Gastrocnemius medialis (tissue), 4 donors: ENCODE measurements at regions not wholly inside any gene's neighbourhood (a gene's known extent, or its start where the extent isn't known, plus 50 kb on each side); places are given as distances from the start of the nearest gene placed in this dataset.

Experiments used
- POLR2A ChIP-seq, 2 donors: fragments of 450-650 bp; IDR thresholded peaks; one replicate each; pipeline ENCODE4 v1.6.1; 2017; ENCODE audit warnings: antibody characterized with exemption in 2 of 2, mild to moderate bottlenecking in 2 of 2, moderate library complexity in 2 of 2
- TF ChIP-seq, protein P1 (sequence below), 5 experiments: fragments of 450-650 bp in 3 of 5; fragments of 200-600 bp in 2 of 5; sonication (generic) in 2 of 5; IDR thresholded peaks in 4 of 5; conservative IDR thresholded peaks in 1 of 5; 1 replicate in 4 of 5; 2 replicates in 1 of 5; pipeline ENCODE4 v1.5.1; 2016 to 2019; ENCODE audit warnings: antibody characterized with exemption in 5 of 5, mild to moderate bottlenecking in 3 of 5, moderate library complexity in 3 of 5

DNA sequence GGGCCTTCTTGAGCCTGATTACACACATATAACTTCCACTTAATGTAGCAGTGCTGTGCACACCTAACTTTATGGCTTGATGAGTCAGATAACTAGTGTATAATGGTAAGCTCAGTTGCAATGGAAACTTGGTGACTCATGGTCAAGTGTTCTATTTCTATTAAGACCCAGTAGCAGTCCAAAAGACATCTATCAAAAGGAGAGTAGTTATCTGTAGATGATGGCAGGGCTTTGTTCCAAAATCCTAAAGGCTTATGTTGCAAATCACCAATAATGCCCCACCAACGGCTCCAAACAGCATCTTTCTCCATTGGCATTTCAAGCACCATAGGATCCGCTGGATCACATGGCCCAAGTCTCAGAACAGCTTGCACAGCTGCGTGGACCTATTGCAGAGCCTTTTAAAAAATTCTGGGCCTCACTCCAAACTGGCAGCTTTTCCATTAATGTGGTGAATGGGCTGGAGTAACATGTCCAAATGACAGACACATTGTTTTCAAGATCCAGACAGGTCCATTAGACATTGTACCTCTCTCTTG lies 566.8 kb upstream of the USP24 start:
- TF ChIP-seq, protein P1, sequence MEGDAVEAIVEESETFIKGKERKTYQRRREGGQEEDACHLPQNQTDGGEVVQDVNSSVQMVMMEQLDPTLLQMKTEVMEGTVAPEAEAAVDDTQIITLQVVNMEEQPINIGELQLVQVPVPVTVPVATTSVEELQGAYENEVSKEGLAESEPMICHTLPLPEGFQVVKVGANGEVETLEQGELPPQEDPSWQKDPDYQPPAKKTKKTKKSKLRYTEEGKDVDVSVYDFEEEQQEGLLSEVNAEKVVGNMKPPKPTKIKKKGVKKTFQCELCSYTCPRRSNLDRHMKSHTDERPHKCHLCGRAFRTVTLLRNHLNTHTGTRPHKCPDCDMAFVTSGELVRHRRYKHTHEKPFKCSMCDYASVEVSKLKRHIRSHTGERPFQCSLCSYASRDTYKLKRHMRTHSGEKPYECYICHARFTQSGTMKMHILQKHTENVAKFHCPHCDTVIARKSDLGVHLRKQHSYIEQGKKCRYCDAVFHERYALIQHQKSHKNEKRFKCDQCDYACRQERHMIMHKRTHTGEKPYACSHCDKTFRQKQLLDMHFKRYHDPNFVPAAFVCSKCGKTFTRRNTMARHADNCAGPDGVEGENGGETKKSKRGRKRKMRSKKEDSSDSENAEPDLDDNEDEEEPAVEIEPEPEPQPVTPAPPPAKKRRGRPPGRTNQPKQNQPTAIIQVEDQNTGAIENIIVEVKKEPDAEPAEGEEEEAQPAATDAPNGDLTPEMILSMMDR (IDR thresholded peaks at IDR 0.05 in 4 of 5, conservative IDR thresholded peaks at IDR 0.05 in 1 of 5) = no peak
- TF ChIP-seq POLR2A (IDR thresholded peaks at IDR 0.05) = no peak
